K562 (cell line): ENCODE measurements at regions not wholly inside any gene's neighbourhood (a gene's known extent, or its start where the extent isn't known, plus 50 kb on each side); places are given as distances from the start of the nearest gene placed in this dataset.

Source experiments
- ATAC-seq: fragments of 200-7000 bp; cut with Tn5 transposase; 3 replicates; pipeline ENCODE4 v1.9.1; 2020; ENCODE audit warnings: moderate library complexity
- BruUV-seq: library from RNA; stranded (reverse); fragments of 400-500 nt; replicated peaks from 2 replicates; lab custom pipeline; 2021; lab: Mats Ljungman, UMichigan
- CTCF ChIA-PET: fragments of 300-600 bp; formaldehyde crosslinking; extraction: SDS; loops from one replicate; lab custom pipeline; 2021; ENCODE audit warnings: low intra/inter-chr PET ratio; lab: Yijun Ruan, JAX
- POLR2A ChIA-PET: fragments of 300-600, 350-650 bp; sonication (Branson Sonifier 250); formaldehyde crosslinking; extraction: SDS; loops from one replicate; lab custom pipeline; 2021; ENCODE audit warnings: antibody characterized with exemption, inconsistent platforms; lab: Yijun Ruan, JAX
- DNase-seq, 4 experiments: peaks; one replicate each; pipeline versions ENCODE4 v3.0.0 to v3.0.0-alpha.2; 2011 to 2018; ENCODE audit warnings: low spot score in 3 of 4, mixed read lengths in 3 of 4; ENCODE audit errors: extremely low read depth in 1 of 4
- FAIRE-seq: peaks from 2 replicates; lab custom pipeline; 2011; peaks lifted over from hg19 to GRCh38; lab: Jason Lieb, UNC
- H2AFZ ChIP-seq: 2 replicates; pipeline ENCODE4 v1.6.0; 2011; ENCODE audit warnings: low read depth, low read length, control low read depth, inconsistent platforms
- H3K27ac ChIP-seq: fragments of 200-600 bp; 3 replicates; pipeline ENCODE4 v1.8.0; 2011; ENCODE audit warnings: low read depth, mild to moderate bottlenecking, control low read depth, inconsistent platforms, low read length, moderate library complexity, mixed read lengths; ENCODE audit errors: extremely low read depth
- H3K27me3 ChIP-seq, 2 experiments: fragments of 300-600 bp in 1 of 2; 2 replicates in 1 of 2; 3 replicates in 1 of 2; pipeline versions ENCODE4 v1.6.0 to v1.8.0; 2011; ENCODE audit warnings: inconsistent platforms in 2 of 2, low read length in 2 of 2, mild to moderate bottlenecking in 1 of 2, mixed read lengths in 1 of 2, moderate library complexity in 1 of 2; ENCODE audit not compliant: control insufficient read depth in 2 of 2, insufficient read depth in 2 of 2
- H3K36me3 ChIP-seq: fragments of 300-600 bp; 3 replicates; pipeline ENCODE4 v1.8.0; 2011; ENCODE audit warnings: mild to moderate bottlenecking, low read length, inconsistent platforms; ENCODE audit not compliant: control insufficient read depth, insufficient read depth
- H3K4me1 ChIP-seq, 2 experiments: fragments of 200-600 bp in 1 of 2; replicated peaks in 1 of 2; 2 replicates in 1 of 2; 3 replicates in 1 of 2; pipeline versions ENCODE4 v1.5.1 to v1.8.0; 2011; ENCODE audit warnings: inconsistent platforms in 2 of 2, low read length in 2 of 2, mild to moderate bottlenecking in 1 of 2, mixed read lengths in 1 of 2, moderate library complexity in 1 of 2; ENCODE audit not compliant: control insufficient read depth in 2 of 2, insufficient read depth in 2 of 2
- H3K4me2 ChIP-seq: 2 replicates; pipeline ENCODE4 v1.6.1; 2011; ENCODE audit warnings: low read length, control low read depth, inconsistent platforms, mixed read lengths; ENCODE audit not compliant: insufficient read depth
- H3K4me3 ChIP-seq: fragments of 200-600 bp; sonication (generic), shearing (Covaris generic); 2 replicates; pipeline ENCODE4 v1.5.1; 2016; ENCODE audit warnings: control low read depth, inconsistent platforms
- H3K79me2 ChIP-seq: fragments of 200-600 bp; 3 replicates; pipeline ENCODE4 v1.8.0; 2011; ENCODE audit warnings: low read length, inconsistent platforms; ENCODE audit not compliant: control insufficient read depth, insufficient read depth
- H3K9ac ChIP-seq, 2 experiments: 2 replicates each; pipeline versions ENCODE4 v1.6.0 to v1.6.1; 2011; ENCODE audit warnings: low read depth in 2 of 2, low read length in 2 of 2, control low read depth in 1 of 2, inconsistent platforms in 1 of 2, mild to moderate bottlenecking in 1 of 2, mixed read lengths in 1 of 2; ENCODE audit not compliant: insufficient read depth in 1 of 2
- H3K9me1 ChIP-seq: one replicate; pipeline ENCODE4 v1.6.0; 2011; ENCODE audit warnings: inconsistent platforms, mild to moderate bottlenecking, low read length, moderate library complexity; ENCODE audit not compliant: control insufficient read depth, insufficient read depth
- H3K9me3 ChIP-seq: replicated peaks from 2 replicates; pipeline ENCODE4 v1.5.1; 2011; ENCODE audit warnings: low read depth, low read length, inconsistent platforms; ENCODE audit not compliant: control insufficient read depth, insufficient read depth
- H4K20me1 ChIP-seq: replicated peaks from 2 replicates; pipeline ENCODE4 v1.6.1; 2011; ENCODE audit warnings: low read length, inconsistent platforms, mixed read lengths; ENCODE audit not compliant: control insufficient read depth, insufficient read depth
- ARID1B ChIP-seq: fragments of 450-650 bp; IDR thresholded peaks from 2 replicates; pipeline ENCODE4 v1.6.1; 2016; ENCODE audit warnings: antibody characterized with exemption, mild to moderate bottlenecking, inconsistent platforms
- ATF1 ChIP-seq, 2 experiments: fragments of 450-650 bp in 1 of 2; IDR thresholded peaks; 2 replicates each; pipeline ENCODE4 v1.6.1; 2016; ENCODE audit warnings: missing compliant biosample characterization in 1 of 2, missing genetic modification characterization in 1 of 2
- ATF7 ChIP-seq: fragments of 450-650 bp; IDR thresholded peaks from 2 replicates; pipeline ENCODE4 v1.7.1; 2014; ENCODE audit warnings: mild to moderate bottlenecking, moderate library complexity
- BMI1 ChIP-seq: fragments of 150-350 bp; IDR thresholded peaks from 2 replicates; pipeline ENCODE4 v1.6.1; 2014; ENCODE audit warnings: low read length
- E2F4 ChIP-seq: sonication (generic); formaldehyde crosslinking; IDR thresholded peaks from 2 replicates; pipeline ENCODE4 v1.8.0; 2022; ENCODE audit warnings: mild to moderate bottlenecking, low read depth, missing genetic modification reagents
- GTF2E2 ChIP-seq: fragments of 200-800 bp; sonication (Bioruptor generic); IDR thresholded peaks from 2 replicates; pipeline ENCODE4 v1.6.1; 2016; ENCODE audit warnings: missing genetic modification characterization, missing compliant biosample characterization
- HDAC8 ChIP-seq: fragments of 450-650 bp; IDR thresholded peaks from 2 replicates; pipeline ENCODE4 v1.6.1; 2016; ENCODE audit warnings: mild to moderate bottlenecking, missing genetic modification characterization, moderate library complexity, missing compliant biosample characterization
- IFI16 ChIP-seq: fragments of 250-450 bp; sonication (Bioruptor Pico); IDR thresholded peaks from 2 replicates; pipeline ENCODE4 v2.1.2; 2022; ENCODE audit warnings: mild to moderate bottlenecking, inconsistent platforms
- MECOM ChIP-seq: fragments of 250-450 bp; sonication (Bioruptor Pico); IDR thresholded peaks from 2 replicates; pipeline ENCODE4 v1.8.0; 2022; ENCODE audit warnings: inconsistent platforms
- SRSF9 ChIP-seq: fragments of 200-400 bp; formaldehyde crosslinking; IDR thresholded peaks from 2 replicates; pipeline ENCODE4 v1.6.1; 2017; ENCODE audit warnings: low read depth, low read length, borderline replicate concordance
- ZNF133 ChIP-seq: fragments of 250-450 bp; sonication (Bioruptor Pico); IDR thresholded peaks from 2 replicates; pipeline ENCODE4 v1.4.0; 2020; ENCODE audit warnings: mild to moderate bottlenecking
- ZNF184 ChIP-seq: sonication (generic); formaldehyde crosslinking; IDR thresholded peaks from 2 replicates; pipeline ENCODE4 v1.5.0; 2020; ENCODE audit warnings: missing genetic modification reagents
- ZNF583 ChIP-seq: fragments of 250-450 bp; sonication (Bioruptor Pico); IDR thresholded peaks from 2 replicates; pipeline ENCODE4 v1.4.0; 2020
- ZNF699 ChIP-seq: fragments of 250-450 bp; sonication (Bioruptor Pico); IDR thresholded peaks from 2 replicates; pipeline ENCODE4 v1.8.0; 2021; ENCODE audit warnings: mild to moderate bottlenecking, moderate library complexity; ENCODE audit not compliant: insufficient replicate concordance
- ZNF764 ChIP-seq: fragments of 250-450 bp; sonication (Bioruptor Pico); IDR thresholded peaks from 2 replicates; pipeline ENCODE4 v1.4.0; 2020; ENCODE audit warnings: low read depth, mild to moderate bottlenecking, moderate library complexity
- WGBS: fragments of 100-300 bp; shearing (Covaris generic); methylation state at CpG from one replicate; pipeline ENCODE4 v1.1.6; 2016; ENCODE audit warnings: low coverage, mixed read lengths; ENCODE audit not compliant: insufficient coverage; ENCODE audit errors: missing lambda C conversion rate; 5-methylcytosine and 5-hydroxymethylcytosine counted together
- in situ Hi-C: fragments of 300-500 bp; cut with MboI; formaldehyde crosslinking; loops from 4 replicates; pipeline ENCODE4 v1.15.0; 2018; ENCODE audit warnings: inconsistent platforms, mixed read lengths
- intact Hi-C: fragments of 100-400 bp; cut with micrococcal nuclease; formaldehyde crosslinking; loops from 2 replicates; pipeline ENCODE4 v1.14.2; 2022
- TF ChIP-seq, protein P1 (sequence below): fragments of 450-650 bp; IDR thresholded peaks from 2 replicates; pipeline ENCODE4 v1.6.1; 2014; ENCODE audit warnings: low read depth, mild to moderate bottlenecking, moderate library complexity, borderline replicate concordance
- TF ChIP-seq, protein P2 (sequence below): sonication (generic); formaldehyde crosslinking; IDR thresholded peaks from 2 replicates; pipeline ENCODE4 v1.8.1; 2022; ENCODE audit warnings: missing genetic modification reagents

DNA sequence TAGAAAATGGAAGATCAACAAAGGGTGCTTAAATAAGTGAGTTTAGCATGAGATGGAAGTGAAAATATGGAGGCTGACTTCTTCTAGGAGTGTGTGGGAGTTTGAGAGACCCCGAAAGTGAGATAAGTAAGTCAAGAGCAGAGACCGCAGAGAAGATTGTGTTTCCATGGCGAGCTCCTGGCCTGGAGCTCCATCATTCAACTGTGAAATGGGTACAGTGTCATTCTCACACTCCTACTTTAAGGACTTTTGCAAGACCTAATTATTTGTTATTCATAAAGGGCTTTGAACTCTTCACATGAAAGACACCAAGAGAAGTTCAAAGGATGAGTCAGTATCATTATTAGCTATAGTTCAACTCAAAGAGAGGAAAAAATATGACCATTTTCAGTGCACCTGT is 134.2 kb upstream of the PIK3C3 start:
- DNase-seq (no peak), FAIRE-seq (no peak), ATAC-seq (no peak)
- H3K9me3 ChIP-seq: no peaks in the 10 kb centered on the region
- TF ChIP-seq ZNF133 (CRISPR knock-in tag) (no peak), HDAC8 (tag) (no peak), ARID1B (no peak), ZNF184 (CRISPR knock-in tag) (no peak), ZNF583 (no peak), MECOM (CRISPR knock-in tag) (no peak), ATF1 (CRISPR knock-in tag; IDR thresholded peaks at IDR 0.05) (no peak), ATF1 (tag; IDR thresholded peaks at IDR 0.05) (no peak), SRSF9 (no peak), ZNF764 (CRISPR knock-in tag) (no peak), ATF7 (no peak), E2F4 (CRISPR knock-in tag) (no peak), GTF2E2 (no peak), BMI1 (no peak), ZNF699 (CRISPR knock-in tag) (no peak), IFI16 (CRISPR knock-in tag) (no peak)
- TF ChIP-seq, protein P1, sequence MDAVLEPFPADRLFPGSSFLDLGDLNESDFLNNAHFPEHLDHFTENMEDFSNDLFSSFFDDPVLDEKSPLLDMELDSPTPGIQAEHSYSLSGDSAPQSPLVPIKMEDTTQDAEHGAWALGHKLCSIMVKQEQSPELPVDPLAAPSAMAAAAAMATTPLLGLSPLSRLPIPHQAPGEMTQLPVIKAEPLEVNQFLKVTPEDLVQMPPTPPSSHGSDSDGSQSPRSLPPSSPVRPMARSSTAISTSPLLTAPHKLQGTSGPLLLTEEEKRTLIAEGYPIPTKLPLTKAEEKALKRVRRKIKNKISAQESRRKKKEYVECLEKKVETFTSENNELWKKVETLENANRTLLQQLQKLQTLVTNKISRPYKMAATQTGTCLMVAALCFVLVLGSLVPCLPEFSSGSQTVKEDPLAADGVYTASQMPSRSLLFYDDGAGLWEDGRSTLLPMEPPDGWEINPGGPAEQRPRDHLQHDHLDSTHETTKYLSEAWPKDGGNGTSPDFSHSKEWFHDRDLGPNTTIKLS: no peak
- TF ChIP-seq, protein P2, sequence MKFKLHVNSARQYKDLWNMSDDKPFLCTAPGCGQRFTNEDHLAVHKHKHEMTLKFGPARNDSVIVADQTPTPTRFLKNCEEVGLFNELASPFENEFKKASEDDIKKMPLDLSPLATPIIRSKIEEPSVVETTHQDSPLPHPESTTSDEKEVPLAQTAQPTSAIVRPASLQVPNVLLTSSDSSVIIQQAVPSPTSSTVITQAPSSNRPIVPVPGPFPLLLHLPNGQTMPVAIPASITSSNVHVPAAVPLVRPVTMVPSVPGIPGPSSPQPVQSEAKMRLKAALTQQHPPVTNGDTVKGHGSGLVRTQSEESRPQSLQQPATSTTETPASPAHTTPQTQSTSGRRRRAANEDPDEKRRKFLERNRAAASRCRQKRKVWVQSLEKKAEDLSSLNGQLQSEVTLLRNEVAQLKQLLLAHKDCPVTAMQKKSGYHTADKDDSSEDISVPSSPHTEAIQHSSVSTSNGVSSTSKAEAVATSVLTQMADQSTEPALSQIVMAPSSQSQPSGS (CRISPR knock-in tag): no peak
- H3K4me2 ChIP-seq: no peak overlapping the region
- WGBS: 2% methylated on average over 3 of the region's 3 CpGs
- H3K9me1 ChIP-seq: no peaks in the 10 kb centered on the region
- no peak overlapping the region for H3K4me3 ChIP-seq
- in situ Hi-C loops (no loop called here), intact Hi-C loops (no loop called here)
- ChIA-PET CTCF (no interaction called here), POLR2A (no interaction called here)
- no peaks in the 10 kb centered on the region for H3K36me3 ChIP-seq
- no peak overlapping the region for H3K9ac ChIP-seq
- no peaks in the 10 kb centered on the region for H3K79me2 ChIP-seq
- H3K27me3 ChIP-seq: no peaks in the 10 kb centered on the region
- no peak overlapping the region for H3K27ac ChIP-seq
- H2AFZ ChIP-seq: no peak overlapping the region
- H3K4me1 ChIP-seq: no peaks in the 10 kb centered on the region
- no peaks in the 10 kb centered on the region for H4K20me1 ChIP-seq
- BruUV-seq: no TSS peak
